PC-3 (cell line): ENCODE measurements at regions not wholly inside any gene's neighbourhood (a gene's known extent, or its start where the extent isn't known, plus 50 kb on each side); places are given as distances from the start of the nearest gene placed in this dataset.

Experiments used
- CTCF ChIP-seq: fragments of 300-600 bp; sonication (generic); conservative IDR thresholded peaks from 2 replicates; pipeline ENCODE4 v1.5.1; 2017; ENCODE audit warnings: antibody characterized with exemption, low read depth, mild to moderate bottlenecking, low read length
- EZH2 ChIP-seq: fragments of 300-600 bp; sonication (generic); IDR thresholded peaks from one replicate; pipeline ENCODE4 v1.6.1; 2017; ENCODE audit warnings: antibody characterized with exemption, mild to moderate bottlenecking, low read length; ENCODE audit not compliant: unreplicated experiment
- EZH2phosphoT487 ChIP-seq: fragments of 300-600 bp; sonication (generic); IDR thresholded peaks from 2 replicates; pipeline ENCODE4 v1.6.1; 2018; ENCODE audit warnings: mild to moderate bottlenecking, antibody characterized with exemption, low read length, borderline replicate concordance

GRCh38 chr3:111362381-111363009 lies 179.5 kb upstream of the CD96 start:
- TF ChIP-seq EZH2 (no peak), CTCF (no peak), EZH2phosphoT487 (no peak)
